H1 (cell line): ENCODE measurements at regions not wholly inside any gene's neighbourhood (a gene's known extent, or its start where the extent isn't known, plus 50 kb on each side); places are given as distances from the start of the nearest gene placed in this dataset.

Source experiments
- CTCF ChIA-PET: fragments of 300-600 bp; sonication (Branson Sonifier 250); formaldehyde crosslinking; loops from one replicate; lab custom pipeline; 2021; ENCODE audit not compliant: partially characterized antibody; lab: Charles Lee
- POLR2A ChIA-PET: fragments of 300-600 bp; sonication (Branson Sonifier 250); formaldehyde crosslinking; loops from one replicate; lab custom pipeline; 2021; ENCODE audit warnings: inconsistent platforms; ENCODE audit not compliant: partially characterized antibody; lab: Charles Lee
- DNase-seq, 2 experiments: peaks; one replicate each; pipeline versions ENCODE4 v3.0.0 to v3.0.0-alpha.2; 2010 to 2022; ENCODE audit warnings: low spot score in 2 of 2, low read depth in 1 of 2, mixed read lengths in 1 of 2
- FAIRE-seq: peaks from 2 replicates; lab custom pipeline; 2011; peaks lifted over from hg19 to GRCh38; lab: Jason Lieb, UNC
- H2AFZ ChIP-seq: 2 replicates; pipeline ENCODE4 v1.8.1; 2012; ENCODE audit warnings: low read length, inconsistent platforms
- H2AK5ac ChIP-seq: 2 replicates; pipeline ENCODE4 v1.6.1; 2013; ENCODE audit warnings: low read depth, low read length
- H2BK120ac ChIP-seq: replicated peaks from 2 replicates; pipeline ENCODE3; 2013; ENCODE audit warnings: low read depth, low read length, inconsistent platforms
- H2BK12ac ChIP-seq: 2 replicates; pipeline ENCODE4 v1.6.1; 2013; ENCODE audit warnings: low read depth, low read length
- H2BK15ac ChIP-seq: 2 replicates; pipeline ENCODE4 v1.6.1; 2013; ENCODE audit warnings: low read length
- H2BK20ac ChIP-seq: 2 replicates; pipeline ENCODE4 v1.6.1; 2013; ENCODE audit warnings: low read length
- H2BK5ac ChIP-seq: 2 replicates; pipeline ENCODE4 v1.6.1; 2013; ENCODE audit warnings: low read depth, low read length
- H3K14ac ChIP-seq: 2 replicates; pipeline ENCODE4 v1.6.1; 2013; ENCODE audit warnings: inconsistent platforms; ENCODE audit not compliant: insufficient read length
- H3K18ac ChIP-seq: 2 replicates; pipeline ENCODE4 v1.6.1; 2013; ENCODE audit warnings: low read length; ENCODE audit errors: extremely low read depth
- H3K23ac ChIP-seq: 2 replicates; pipeline ENCODE4 v1.6.1; 2013; ENCODE audit warnings: inconsistent platforms; ENCODE audit not compliant: insufficient read length
- H3K23me2 ChIP-seq: 2 replicates; pipeline ENCODE4 v1.6.1; 2013; ENCODE audit warnings: low read depth, low read length
- H3K27ac ChIP-seq: 2 replicates; pipeline ENCODE4 v1.6.1; 2011; ENCODE audit warnings: low read depth, low read length, inconsistent platforms
- H3K27me3 ChIP-seq, 4 experiments: replicated peaks in 1 of 4; 1 replicate in 1 of 4; 2 replicates in 3 of 4; pipeline versions ENCODE4 v1.6.1 to v1.8.1; 2011 to 2013; ENCODE audit warnings: low read length in 3 of 4, mild to moderate bottlenecking in 3 of 4, inconsistent platforms in 2 of 4, mixed read lengths in 2 of 4, moderate library complexity in 1 of 4; ENCODE audit not compliant: control insufficient read depth in 3 of 4, insufficient read depth in 3 of 4; ENCODE audit errors: extremely low read depth in 1 of 4
- H3K36me3 ChIP-seq, 4 experiments: 2 replicates each; pipeline versions ENCODE4 v1.6.1 to v1.8.1; 2011 to 2013; ENCODE audit warnings: mild to moderate bottlenecking in 4 of 4, low read length in 3 of 4, moderate library complexity in 2 of 4, control low read depth in 1 of 4, inconsistent platforms in 1 of 4; ENCODE audit not compliant: insufficient read depth in 4 of 4, control insufficient read depth in 2 of 4
- H3K4ac ChIP-seq: replicated peaks from 2 replicates; pipeline ENCODE3; 2013; ENCODE audit warnings: low read length, low read depth, mixed read lengths, inconsistent platforms; ENCODE audit not compliant: insufficient read length
- H3K4me1 ChIP-seq, 4 experiments: replicated peaks in 1 of 4; 1 replicate in 1 of 4; 2 replicates in 3 of 4; pipeline versions ENCODE4 v1.6.1 to v1.8.1; 2011 to 2013; ENCODE audit warnings: low read length in 3 of 4, inconsistent platforms in 2 of 4, mixed read lengths in 1 of 4; ENCODE audit not compliant: insufficient read depth in 4 of 4, control insufficient read depth in 3 of 4
- H3K4me2 ChIP-seq, 2 experiments: 2 replicates each; pipeline versions ENCODE4 v1.6.1 to v1.8.1; 2011 to 2013; ENCODE audit warnings: low read depth in 2 of 2, low read length in 2 of 2, control low read depth in 1 of 2, inconsistent platforms in 1 of 2, mild to moderate bottlenecking in 1 of 2; ENCODE audit not compliant: insufficient read depth in 1 of 2
- H3K4me3 ChIP-seq, 4 experiments: fragments of 200-600, 300-600 bp in 1 of 4; sonication (generic), shearing (Covaris generic), sonication (Bioruptor Twin) in 1 of 4; 2 replicates each; pipeline versions ENCODE4 v1.5.1 to v1.8.1; 2011 to 2016; ENCODE audit warnings: low read length in 4 of 4, low read depth in 3 of 4, control low read depth in 2 of 4, inconsistent platforms in 2 of 4, mild to moderate bottlenecking in 2 of 4, mixed read lengths in 1 of 4, moderate library complexity in 1 of 4; ENCODE audit not compliant: insufficient read depth in 2 of 4; ENCODE audit errors: extremely low read depth in 1 of 4
- H3K56ac ChIP-seq: replicated peaks from 2 replicates; pipeline ENCODE3; 2013; ENCODE audit warnings: low read depth, mild to moderate bottlenecking, mixed read lengths, low read length, inconsistent platforms; ENCODE audit not compliant: insufficient read length
- H3K79me1 ChIP-seq: 2 replicates; pipeline ENCODE4 v1.6.1; 2013; ENCODE audit warnings: low read depth, low read length, control low read depth
- H3K79me2 ChIP-seq, 2 experiments: 2 replicates each; pipeline versions ENCODE4 v1.6.1 to v1.8.1; 2012 to 2013; ENCODE audit warnings: low read length in 2 of 2, mild to moderate bottlenecking in 2 of 2, inconsistent platforms in 1 of 2; ENCODE audit not compliant: insufficient read depth in 2 of 2, control insufficient read depth in 1 of 2
- H3K9ac ChIP-seq, 4 experiments: replicated peaks in 1 of 4; 1 replicate in 1 of 4; 2 replicates in 3 of 4; pipeline versions ENCODE4 v1.6.1 to v1.8.1; 2011 to 2013; ENCODE audit warnings: low read depth in 3 of 4, low read length in 3 of 4, control low read depth in 2 of 4, mild to moderate bottlenecking in 2 of 4, moderate library complexity in 2 of 4, inconsistent platforms in 1 of 4; ENCODE audit errors: extremely low read depth in 1 of 4
- H3K9me3 ChIP-seq, 2 experiments: 2 replicates each; pipeline versions ENCODE4 v1.6.1 to v1.8.1; 2012 to 2013; ENCODE audit warnings: mild to moderate bottlenecking in 2 of 2, moderate library complexity in 2 of 2, control low read depth in 1 of 2, inconsistent platforms in 1 of 2, low read depth in 1 of 2, low read length in 1 of 2, mixed read lengths in 1 of 2; ENCODE audit not compliant: insufficient read depth in 2 of 2
- H4K20me1 ChIP-seq, 2 experiments: replicated peaks in 1 of 2; 2 replicates each; pipeline versions ENCODE3 to v1.8.1; 2011 to 2013; ENCODE audit warnings: inconsistent platforms in 2 of 2, low read length in 2 of 2, mild to moderate bottlenecking in 1 of 2; ENCODE audit not compliant: insufficient read depth in 2 of 2, control insufficient read depth in 1 of 2
- H4K5ac ChIP-seq: 2 replicates; pipeline ENCODE4 v1.6.1; 2013; ENCODE audit warnings: low read length, low read depth, mixed read lengths, inconsistent platforms; ENCODE audit not compliant: insufficient read length
- H4K8ac ChIP-seq: 2 replicates; pipeline ENCODE4 v1.8.0; 2013; ENCODE audit warnings: mild to moderate bottlenecking, moderate library complexity, low read length, inconsistent platforms; ENCODE audit not compliant: insufficient read depth; ENCODE audit errors: extremely low read depth
- H4K91ac ChIP-seq: replicated peaks from 2 replicates; pipeline ENCODE3; 2013; ENCODE audit warnings: low read length, mixed read lengths, inconsistent platforms; ENCODE audit not compliant: insufficient read length
- CHD2 ChIP-seq: IDR thresholded peaks from 2 replicates; pipeline ENCODE4 v1.6.1; 2012; ENCODE audit warnings: low read length, improper control_type of control experiment
- CTBP2 ChIP-seq: IDR thresholded peaks from 2 replicates; pipeline ENCODE4 v1.7.0; 2011; ENCODE audit warnings: borderline replicate concordance, mild to moderate bottlenecking, moderate library complexity, mixed read lengths, low read length; ENCODE audit not compliant: insufficient read depth, insufficient read length
- FOSL1 ChIP-seq: IDR thresholded peaks from 2 replicates; pipeline ENCODE4 v1.6.1; 2011; ENCODE audit warnings: mild to moderate bottlenecking, low read depth, low read length, moderate library complexity; ENCODE audit not compliant: insufficient read depth
- HDAC6 ChIP-seq: IDR thresholded peaks from one replicate; pipeline ENCODE4 v1.7.1; 2012; ENCODE audit warnings: low read depth, mild to moderate bottlenecking, inconsistent platforms, low read length, moderate library complexity
- KDM1A ChIP-seq: fragments of 200-600, 300-600 bp; sonication (generic); IDR thresholded peaks from 2 replicates; pipeline ENCODE4 v1.7.1; 2016; ENCODE audit warnings: mild to moderate bottlenecking, low read length, borderline replicate concordance
- POLR2AphosphoS5 ChIP-seq: IDR thresholded peaks from 2 replicates; pipeline ENCODE4 v1.6.1; 2011; ENCODE audit warnings: low read depth, low read length
- POU5F1 ChIP-seq: IDR thresholded peaks from 2 replicates; pipeline ENCODE4 v1.6.1; 2011; ENCODE audit warnings: low read depth, mild to moderate bottlenecking, low read length, moderate library complexity
- RNF2 ChIP-seq: fragments of 200-900, 300-1000 bp; sonication (generic); IDR thresholded peaks from 2 replicates; pipeline ENCODE4 v1.7.1; 2016; ENCODE audit warnings: borderline replicate concordance, low read depth, mild to moderate bottlenecking, antibody characterized with exemption, low read length; ENCODE audit not compliant: poor library complexity, severe bottlenecking; ENCODE audit errors: missing control alignments
- SP1 ChIP-seq: IDR thresholded peaks from 2 replicates; pipeline ENCODE4 v1.6.1; 2011; ENCODE audit warnings: low read depth, low read length
- SP2 ChIP-seq: IDR thresholded peaks from 2 replicates; pipeline ENCODE4 v1.6.1; 2012; ENCODE audit warnings: mild to moderate bottlenecking, low read length, inconsistent platforms
- SUZ12 ChIP-seq: fragments of 200-600 bp; sonication (generic); IDR thresholded peaks from 2 replicates; pipeline ENCODE4 v1.6.1; 2012; ENCODE audit warnings: mild to moderate bottlenecking, inconsistent platforms, low read length, moderate library complexity, mixed read lengths
- TEAD4 ChIP-seq: IDR thresholded peaks from 2 replicates; pipeline ENCODE4 v1.6.1; 2012; ENCODE audit warnings: low read depth, low read length, inconsistent platforms, mixed read lengths
- ZNF274 ChIP-seq: IDR thresholded peaks from 2 replicates; pipeline ENCODE4 v1.7.0; 2012; ENCODE audit warnings: low read length, borderline replicate concordance; ENCODE audit errors: extremely low read depth
- WGBS, 2 experiments: shearing (Covaris generic) in 1 of 2; methylation state at CpG; one replicate each; pipeline versions ENCODE4 v1.1.6 to v1.1.7; 2013 to 2015; ENCODE audit warnings: low lambda C conversion rate in 2 of 2, mixed read lengths in 2 of 2, inconsistent platforms in 1 of 2, low coverage in 1 of 2, missing lambda C conversion rate in 1 of 2; ENCODE audit not compliant: insufficient replicate concordance in 2 of 2, insufficient coverage in 1 of 2, insufficient read length in 1 of 2; ENCODE audit errors: extremely low coverage in 1 of 2, missing lambda C conversion rate in 1 of 2; 5-methylcytosine and 5-hydroxymethylcytosine counted together

GRCh38 chr18:65651192-65651591 is 99.6 kb upstream of the CDH7 start:
- Histone ChIP-seq H3K27me3 (no peaks in the 10 kb centered on the region), H3K9me3 (0 out of 4 replicates have a peak, but pooled peaks cover 0 to 2% of the 10 kb centered on the region in 2 experiments), H4K20me1 (no peaks in the 10 kb centered on the region), H3K4me3 (no peak overlapping the region), H3K4ac (no peak overlapping the region), H3K27ac (no peak overlapping the region), H2BK5ac (no peak overlapping the region), H2BK12ac (no peak overlapping the region), H4K5ac (no peak overlapping the region), H3K4me1 (no peaks in the 10 kb centered on the region), H3K4me2 (no peak overlapping the region), H2AK5ac (no peak overlapping the region), H4K8ac (no peak overlapping the region), H3K79me2 (no peaks in the 10 kb centered on the region), H3K23me2 (no peaks in the 10 kb centered on the region), H3K56ac (no peak overlapping the region), H3K79me1 (no peaks in the 10 kb centered on the region), H2BK15ac (no peak overlapping the region), H3K18ac (no peak overlapping the region), H3K23ac (no peak overlapping the region), H2BK20ac (no peak overlapping the region), H2AFZ (no peak overlapping the region), H2BK120ac (no peak overlapping the region), H3K36me3 (no peaks in the 10 kb centered on the region), H3K14ac (no peak overlapping the region), H3K9ac (no peak overlapping the region), H4K91ac (no peak overlapping the region)
- no peak for TF ChIP-seq POLR2AphosphoS5
- no peak for TF ChIP-seq HDAC6
- TF ChIP-seq TEAD4 = no peak
- TF ChIP-seq SP1 = no peak
- no peak for TF ChIP-seq CHD2
- no peak for TF ChIP-seq FOSL1
- no peak for TF ChIP-seq RNF2
- no peak for TF ChIP-seq ZNF274
- TF ChIP-seq CTBP2 = no peak
- no peak for TF ChIP-seq SUZ12
- TF ChIP-seq KDM1A = no peak
- TF ChIP-seq SP2 = no peak
- TF ChIP-seq POU5F1 = no peak
- CTCF ChIA-PET = no interaction called here
- DNase-seq (no peak), FAIRE-seq (no peak)
- POLR2A ChIA-PET = no interaction called here
- 92% methylated on average over 4 of the region's 4 CpGs; no CpG with 5 or more reads in 1 of the 2 experiments for WGBS, 2 experiments
